Natural killer cell (primary cell): ENCODE measurements at regions not wholly inside any gene's neighbourhood (a gene's known extent, or its start where the extent isn't known, plus 50 kb on each side); places are given as distances from the start of the nearest gene placed in this dataset.

Source experiments
- ATAC-seq, 3 donors: fragments of 150-1000 bp in 2 of 3; fragments of 200-7000 bp in 1 of 3; cut with Tn5 transposase; 1 replicate in 1 of 3; 2 replicates in 2 of 3; pipeline ENCODE4 v1.10.0; 2021; ENCODE audit warnings: mild to moderate bottlenecking in 2 of 3, moderate library complexity in 2 of 3
- DNase-seq, 2 donors: peaks; one replicate each; pipeline versions ENCODE4 v3.0.0 to v3.0.0-alpha.2; 2013 to 2021; ENCODE audit warnings: mixed read lengths in 1 of 2
- H3K27ac ChIP-seq: one replicate; pipeline ENCODE4 v1.5.1; 2013; ENCODE audit warnings: mild to moderate bottlenecking, low read length
- H3K27me3 ChIP-seq: one replicate; pipeline ENCODE4 v1.6.1; 2013; ENCODE audit warnings: low read length; ENCODE audit not compliant: control insufficient read depth, insufficient read depth
- H3K36me3 ChIP-seq: one replicate; pipeline ENCODE4 v1.6.1; 2013; ENCODE audit warnings: low read length; ENCODE audit not compliant: control insufficient read depth, insufficient read depth
- H3K4me1 ChIP-seq: one replicate; pipeline ENCODE4 v1.6.1; 2013; ENCODE audit warnings: low read length; ENCODE audit not compliant: control insufficient read depth, insufficient read depth
- H3K4me3 ChIP-seq: one replicate; pipeline ENCODE4 v1.5.1; 2013; ENCODE audit warnings: low read length
- H3K9me3 ChIP-seq: one replicate; pipeline ENCODE4 v1.6.1; 2013; ENCODE audit warnings: low read length; ENCODE audit not compliant: control insufficient read depth, insufficient read depth
- H3K27ac Mint-ChIP-seq, 2 donors: one replicate each; pipeline ENCODE4 v1.8.0; 2022; ENCODE audit warnings: mild to moderate bottlenecking in 2 of 2, mixed read lengths in 2 of 2, moderate library complexity in 1 of 2
- H3K27me3 Mint-ChIP-seq, 2 donors: one replicate each; pipeline ENCODE4 v1.8.0; 2022; ENCODE audit warnings: low read depth in 2 of 2, mixed read lengths in 2 of 2
- H3K36me3 Mint-ChIP-seq: one replicate; pipeline ENCODE4 v1.8.0; 2022; ENCODE audit warnings: mixed read lengths
- H3K4me1 Mint-ChIP-seq, 2 donors: one replicate each; pipeline ENCODE4 v1.8.0; 2022; ENCODE audit warnings: mixed read lengths in 2 of 2
- H3K4me3 Mint-ChIP-seq: one replicate; pipeline ENCODE4 v1.8.0; 2022; ENCODE audit warnings: mild to moderate bottlenecking, moderate library complexity, mixed read lengths
- H3K9me3 Mint-ChIP-seq, 2 donors: one replicate each; pipeline ENCODE4 v1.8.0; 2022; ENCODE audit warnings: mixed read lengths in 2 of 2
- WGBS: methylation state at CpG from one replicate; pipeline ENCODE4 v1.1.7; 2013; ENCODE audit warnings: missing lambda C conversion rate; ENCODE audit not compliant: insufficient coverage; 5-methylcytosine and 5-hydroxymethylcytosine counted together
- intact Hi-C: fragments of 100-400 bp; cut with micrococcal nuclease; formaldehyde crosslinking; loops from one replicate; pipeline ENCODE4 v1.14.2; 2022
- TF ChIP-seq, protein P1 (sequence below): fragments of 200-600 bp; IDR thresholded peaks from one replicate; pipeline ENCODE4 v1.8.0; 2022; ENCODE audit warnings: antibody characterized with exemption

DNA sequence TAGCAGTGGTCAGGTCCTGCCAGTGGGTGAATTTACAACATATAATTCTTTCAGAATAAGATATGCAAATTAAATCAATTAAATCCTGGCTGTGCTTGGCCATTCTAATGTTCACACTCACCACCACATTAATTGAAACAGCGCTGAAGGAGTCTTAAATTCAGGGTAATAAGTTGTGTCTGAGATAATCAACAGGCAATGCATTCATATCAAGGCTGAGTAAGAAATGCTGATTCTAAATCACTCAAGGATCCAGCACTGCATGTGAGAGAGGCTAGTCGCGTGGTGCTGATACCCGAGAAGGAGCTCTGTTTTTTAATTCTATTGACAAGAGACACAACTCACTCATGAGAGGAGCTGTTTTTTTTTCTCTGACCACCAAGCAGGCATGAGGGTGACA, 588.8 kb upstream of the ADAMTS9 start:
- Histone ChIP-seq H3K27ac (no peak overlapping the region), H3K4me3 (no peak overlapping the region), H3K9me3 (peaks cover 4% of the 10 kb centered on the region), H3K27me3 (no peaks in the 10 kb centered on the region), H3K36me3 (no peaks in the 10 kb centered on the region), H3K4me1 (no peaks in the 10 kb centered on the region)
- Mint-ChIP-seq H3K36me3 (no peaks in the 10 kb centered on the region), H3K4me3 (no peak overlapping the region), H3K27ac (no peak overlapping the region), H3K9me3 (peaks cover 14 to 17% of the 10 kb centered on the region in 2 donors), H3K27me3 (no peaks in the 10 kb centered on the region), H3K4me1 (no peaks in the 10 kb centered on the region)
- WGBS, result 94% methylated on average over 3 of the region's 4 CpGs
- TF ChIP-seq, protein P1, sequence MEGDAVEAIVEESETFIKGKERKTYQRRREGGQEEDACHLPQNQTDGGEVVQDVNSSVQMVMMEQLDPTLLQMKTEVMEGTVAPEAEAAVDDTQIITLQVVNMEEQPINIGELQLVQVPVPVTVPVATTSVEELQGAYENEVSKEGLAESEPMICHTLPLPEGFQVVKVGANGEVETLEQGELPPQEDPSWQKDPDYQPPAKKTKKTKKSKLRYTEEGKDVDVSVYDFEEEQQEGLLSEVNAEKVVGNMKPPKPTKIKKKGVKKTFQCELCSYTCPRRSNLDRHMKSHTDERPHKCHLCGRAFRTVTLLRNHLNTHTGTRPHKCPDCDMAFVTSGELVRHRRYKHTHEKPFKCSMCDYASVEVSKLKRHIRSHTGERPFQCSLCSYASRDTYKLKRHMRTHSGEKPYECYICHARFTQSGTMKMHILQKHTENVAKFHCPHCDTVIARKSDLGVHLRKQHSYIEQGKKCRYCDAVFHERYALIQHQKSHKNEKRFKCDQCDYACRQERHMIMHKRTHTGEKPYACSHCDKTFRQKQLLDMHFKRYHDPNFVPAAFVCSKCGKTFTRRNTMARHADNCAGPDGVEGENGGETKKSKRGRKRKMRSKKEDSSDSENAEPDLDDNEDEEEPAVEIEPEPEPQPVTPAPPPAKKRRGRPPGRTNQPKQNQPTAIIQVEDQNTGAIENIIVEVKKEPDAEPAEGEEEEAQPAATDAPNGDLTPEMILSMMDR, result no peak
- intact Hi-C loops, result no loop called here
- ATAC-seq (no peak), DNase-seq (no peak)

DNA sequence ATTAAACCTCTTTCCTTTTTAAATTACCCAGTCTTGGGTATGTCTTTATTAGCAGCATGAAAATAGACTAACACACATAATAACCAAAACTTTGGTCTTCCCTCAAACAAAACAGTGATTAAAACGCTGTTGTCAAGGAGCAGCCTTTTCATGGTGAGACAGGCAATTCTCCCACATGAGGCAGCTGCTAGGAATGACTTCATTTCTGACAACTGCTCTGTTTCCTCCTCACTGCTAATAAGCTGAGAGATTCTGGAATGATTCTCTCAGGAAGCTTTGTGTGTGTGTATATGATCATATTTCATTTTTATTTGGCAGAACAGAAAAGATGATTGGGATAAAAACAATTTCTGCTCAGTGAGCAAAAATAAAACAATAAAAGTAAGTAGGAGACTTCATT, 580.6 kb upstream of the ADAMTS9 start:
- Histone ChIP-seq H3K9me3 (no peaks in the 10 kb centered on the region), H3K4me3 (no peak overlapping the region), H3K27me3 (no peaks in the 10 kb centered on the region), H3K4me1 (no peaks in the 10 kb centered on the region), H3K36me3 (no peaks in the 10 kb centered on the region), H3K27ac (no peak overlapping the region)
- WGBS, result 40% methylated on average over 1 of the region's 1 CpG
- Mint-ChIP-seq H3K36me3 (no peaks in the 10 kb centered on the region), H3K4me3 (no peak overlapping the region), H3K4me1 (no peaks in the 10 kb centered on the region), H3K9me3 (peaks cover 7% of the 10 kb centered on the region in 2 donors), H3K27me3 (no peaks in the 10 kb centered on the region), H3K27ac (no peak overlapping the region)
- intact Hi-C loops, result no loop called here
- DNase-seq, result no peak
- TF ChIP-seq, protein P1, result no peak
- ATAC-seq, result no peak

DNA sequence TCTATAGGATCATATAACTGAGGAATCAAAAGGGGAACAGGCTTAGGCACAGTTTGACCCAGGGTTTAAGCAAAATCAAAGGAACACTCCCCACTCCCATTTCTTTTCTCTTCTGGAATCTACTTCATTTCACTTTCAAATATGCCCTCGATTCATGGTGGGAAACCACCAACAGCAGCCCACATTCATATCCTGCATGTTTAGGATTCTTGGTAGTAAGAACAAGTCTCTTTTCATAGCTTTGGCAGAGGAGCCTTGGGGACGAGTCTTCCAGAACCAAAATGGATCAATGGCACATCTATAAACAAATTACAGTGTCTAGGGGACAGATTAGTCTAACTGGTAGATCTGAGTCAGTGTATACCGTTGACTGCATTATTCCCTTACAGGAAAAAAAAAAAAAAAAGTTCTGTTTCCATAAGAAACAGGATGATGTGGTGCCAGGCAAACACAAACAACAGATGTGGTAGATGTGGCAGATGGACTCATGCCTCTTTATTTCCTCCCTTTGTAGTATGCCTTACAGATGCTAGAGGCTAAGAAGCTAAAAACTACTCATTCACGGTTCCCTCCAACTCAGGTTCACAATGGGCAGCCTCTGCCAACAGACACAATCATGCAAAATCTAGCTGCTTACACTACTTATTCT, 578.3 kb upstream of the ADAMTS9 start:
- no peak overlapping the region for H3K4me3 ChIP-seq
- WGBS, result 50% methylated on average over 2 of the region's 4 CpGs
- ATAC-seq (no peak), DNase-seq (no peak)
- Mint-ChIP-seq H3K36me3 (no peaks in the 10 kb centered on the region), H3K9me3 (peaks cover 7 to 11% of the 10 kb centered on the region in 2 donors), H3K27me3 (no peaks in the 10 kb centered on the region), H3K4me1 (no peaks in the 10 kb centered on the region), H3K27ac (no peak overlapping the region), H3K4me3 (no peak overlapping the region)
- intact Hi-C loops, result no loop called here
- H3K36me3 ChIP-seq, result no peaks in the 10 kb centered on the region
- H3K4me1 ChIP-seq, result no peaks in the 10 kb centered on the region
- H3K27me3 ChIP-seq, result no peaks in the 10 kb centered on the region
- TF ChIP-seq, protein P1, result no peak
- H3K27ac ChIP-seq, result no peak overlapping the region
- no peaks in the 10 kb centered on the region for H3K9me3 ChIP-seq

DNA sequence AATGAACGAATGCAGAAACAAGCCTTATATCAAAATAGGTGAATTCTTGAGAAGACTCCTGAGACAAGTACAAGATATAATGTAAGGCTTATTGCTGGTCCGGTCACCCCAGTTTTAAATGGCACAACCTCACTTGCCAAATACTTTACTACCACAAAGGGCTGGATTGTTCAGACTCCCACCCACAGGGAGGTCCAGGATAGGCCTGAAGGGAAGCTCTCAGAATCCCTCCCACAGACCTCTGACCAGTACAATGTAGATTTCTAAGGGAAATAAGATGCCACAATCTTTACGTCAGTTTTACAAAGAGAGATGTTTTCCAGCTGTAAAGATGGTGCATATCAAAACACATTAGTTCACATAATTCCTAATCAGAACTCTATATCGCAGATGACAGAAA, 577.7 kb upstream of the ADAMTS9 start:
- H3K27ac Mint-ChIP-seq, result no peak overlapping the region
- WGBS, result 75% methylated on average over 1 of the region's 4 CpGs

More for the DNA sequence above, 577.7 kb upstream of the ADAMTS9 start:
- Mint-ChIP-seq H3K36me3 (no peaks in the 10 kb centered on the region), H3K27me3 (no peaks in the 10 kb centered on the region), H3K4me3 (no peak overlapping the region), H3K9me3 (peaks cover 7 to 14% of the 10 kb centered on the region in 2 donors), H3K4me1 (no peaks in the 10 kb centered on the region)
- Histone ChIP-seq H3K9me3 (no peaks in the 10 kb centered on the region), H3K27ac (no peak overlapping the region), H3K27me3 (no peaks in the 10 kb centered on the region), H3K4me3 (no peak overlapping the region), H3K36me3 (no peaks in the 10 kb centered on the region), H3K4me1 (no peaks in the 10 kb centered on the region)
- TF ChIP-seq, protein P1, result no peak
- DNase-seq, result no peak
- intact Hi-C loops, result no loop called here
- no peak for ATAC-seq
